H9 (cell line): ENCODE measurements at regions not wholly inside any gene's neighbourhood (a gene's known extent, or its start where the extent isn't known, plus 50 kb on each side); places are given as distances from the start of the nearest gene placed in this dataset.

Experiments
- DNase-seq: peaks from one replicate; pipeline ENCODE4 v3.0.0-alpha.2; 2017
- H2AFZ ChIP-seq: one replicate; pipeline ENCODE4 v1.6.1; 2013; ENCODE audit warnings: mild to moderate bottlenecking, low read length, control low read depth, moderate library complexity
- H2AK5ac ChIP-seq: 2 replicates; pipeline ENCODE4 v1.6.1; 2013; ENCODE audit warnings: low read length, control low read depth, mixed read lengths; ENCODE audit not compliant: insufficient read length
- H2BK120ac ChIP-seq: one replicate; pipeline ENCODE4 v1.6.1; 2013; ENCODE audit warnings: low read depth, mild to moderate bottlenecking, low read length, control low read depth, inconsistent platforms; ENCODE audit not compliant: poor library complexity, severe bottlenecking
- H2BK12ac ChIP-seq: 2 replicates; pipeline ENCODE4 v1.6.1; 2013; ENCODE audit warnings: low read length, control low read depth, mixed read lengths, low read depth; ENCODE audit not compliant: insufficient read length
- H2BK15ac ChIP-seq: 2 replicates; pipeline ENCODE4 v1.6.1; 2013; ENCODE audit warnings: low read depth, low read length, control low read depth
- H2BK20ac ChIP-seq: one replicate; pipeline ENCODE4 v1.6.1; 2013; ENCODE audit warnings: low read depth, mild to moderate bottlenecking, low read length, control low read depth, inconsistent platforms; ENCODE audit not compliant: poor library complexity, severe bottlenecking
- H2BK5ac ChIP-seq: 2 replicates; pipeline ENCODE4 v1.6.1; 2013; ENCODE audit warnings: low read length, control low read depth, mixed read lengths; ENCODE audit not compliant: insufficient read length
- H3K14ac ChIP-seq: 2 replicates; pipeline ENCODE4 v1.6.1; 2013; ENCODE audit warnings: low read length, control low read depth; ENCODE audit not compliant: insufficient read depth
- H3K18ac ChIP-seq: 2 replicates; pipeline ENCODE4 v1.6.1; 2013; ENCODE audit warnings: low read depth, mild to moderate bottlenecking, mixed read lengths, low read length, control low read depth; ENCODE audit not compliant: insufficient read length
- H3K23ac ChIP-seq: 2 replicates; pipeline ENCODE4 v1.6.1; 2013; ENCODE audit warnings: low read length, control low read depth, mixed read lengths, low read depth; ENCODE audit not compliant: insufficient read length
- H3K23me2 ChIP-seq: 2 replicates; pipeline ENCODE4 v1.6.1; 2013; ENCODE audit warnings: low read depth, mild to moderate bottlenecking, mixed read lengths, low read length, control low read depth; ENCODE audit not compliant: insufficient read length, poor library complexity, severe bottlenecking
- H3K27ac ChIP-seq: 2 replicates; pipeline ENCODE4 v1.5.1; 2013; ENCODE audit warnings: low read length, control low read depth, mixed read lengths, low read depth; ENCODE audit not compliant: insufficient read length
- H3K27me3 ChIP-seq: 2 replicates; pipeline ENCODE4 v1.6.1; 2013; ENCODE audit warnings: low read length, control low read depth, inconsistent platforms; ENCODE audit not compliant: insufficient read depth
- H3K4ac ChIP-seq: 2 replicates; pipeline ENCODE4 v1.6.1; 2013; ENCODE audit warnings: low read depth, mild to moderate bottlenecking, control low read depth, inconsistent platforms, low read length, moderate library complexity
- H3K4me1 ChIP-seq: 2 replicates; pipeline ENCODE4 v1.6.1; 2013; ENCODE audit warnings: low read length, control low read depth, inconsistent platforms; ENCODE audit not compliant: insufficient read depth
- H3K4me2 ChIP-seq: 2 replicates; pipeline ENCODE4 v1.6.1; 2013; ENCODE audit warnings: low read length, control low read depth, mixed read lengths; ENCODE audit not compliant: insufficient read length, insufficient read depth
- H3K56ac ChIP-seq: 2 replicates; pipeline ENCODE4 v1.6.1; 2013; ENCODE audit warnings: low read depth, mild to moderate bottlenecking, mixed read lengths, low read length, control low read depth; ENCODE audit not compliant: insufficient read length
- H3K79me1 ChIP-seq: 2 replicates; pipeline ENCODE4 v1.6.1; 2013; ENCODE audit warnings: low read depth, mild to moderate bottlenecking, moderate library complexity, low read length, control low read depth, inconsistent platforms; ENCODE audit not compliant: insufficient read depth, poor library complexity, severe bottlenecking
- H3K79me2 ChIP-seq: 2 replicates; pipeline ENCODE4 v1.6.1; 2013; ENCODE audit warnings: low read length, control low read depth, inconsistent platforms; ENCODE audit not compliant: insufficient read depth
- H3K9ac ChIP-seq: 2 replicates; pipeline ENCODE4 v1.6.1; 2013; ENCODE audit warnings: low read length, control low read depth, mixed read lengths; ENCODE audit not compliant: insufficient read length; ENCODE audit errors: extremely low read depth
- H3K9me3 ChIP-seq: one replicate; pipeline ENCODE4 v1.6.1; 2013; ENCODE audit warnings: low read depth, low read length, inconsistent platforms; ENCODE audit not compliant: control insufficient read depth
- H3T11ph ChIP-seq: one replicate; pipeline ENCODE4 v1.6.1; 2013; ENCODE audit warnings: mild to moderate bottlenecking, low read length, control low read depth, inconsistent platforms
- H4K20me1 ChIP-seq: one replicate; pipeline ENCODE4 v1.6.1; 2013; ENCODE audit not compliant: control insufficient read depth, insufficient read length, insufficient read depth
- H4K5ac ChIP-seq: 2 replicates; pipeline ENCODE4 v1.6.1; 2013; ENCODE audit warnings: low read depth, mild to moderate bottlenecking, mixed read lengths, low read length, control low read depth; ENCODE audit not compliant: insufficient read length
- H4K8ac ChIP-seq: replicated peaks from 2 replicates; pipeline ENCODE4 v1.6.1; 2013; ENCODE audit warnings: low read length, control low read depth, mixed read lengths, low read depth; ENCODE audit not compliant: insufficient read length
- H4K91ac ChIP-seq: 2 replicates; pipeline ENCODE4 v1.6.1; 2013; ENCODE audit warnings: low read depth, mild to moderate bottlenecking, moderate library complexity, mixed read lengths, low read length, control low read depth; ENCODE audit not compliant: insufficient read length
- H3K27ac Mint-ChIP-seq, 3 experiments: 2 replicates in 2 of 3; 3 replicates in 1 of 3; pipeline ENCODE4 v1.8.0; 2020 to 2021; ENCODE audit warnings: mixed read lengths in 3 of 3, mild to moderate bottlenecking in 1 of 3, moderate library complexity in 1 of 3
- H3K27me3 Mint-ChIP-seq: 2 replicates; pipeline ENCODE4 v1.8.0; 2021; ENCODE audit warnings: low read depth, mild to moderate bottlenecking, moderate library complexity, mixed read lengths
- H3K36me3 Mint-ChIP-seq, 3 experiments: 2 replicates in 2 of 3; 3 replicates in 1 of 3; pipeline ENCODE4 v1.8.0; 2020 to 2021; ENCODE audit warnings: low read depth in 3 of 3, mixed read lengths in 3 of 3; ENCODE audit not compliant: insufficient read depth in 1 of 3
- H3K4me1 Mint-ChIP-seq, 2 experiments: 2 replicates each; pipeline ENCODE4 v1.8.0; 2020; ENCODE audit warnings: mixed read lengths in 2 of 2
- H3K4me3 Mint-ChIP-seq, 2 experiments: 2 replicates in 1 of 2; 3 replicates in 1 of 2; pipeline ENCODE4 v1.8.0; 2020 to 2021; ENCODE audit warnings: mild to moderate bottlenecking in 2 of 2, mixed read lengths in 2 of 2, moderate library complexity in 1 of 2
- H3K9me3 Mint-ChIP-seq, 2 experiments: 2 replicates in 1 of 2; 3 replicates in 1 of 2; pipeline ENCODE4 v1.8.0; 2020; ENCODE audit warnings: mild to moderate bottlenecking in 2 of 2, mixed read lengths in 2 of 2, moderate library complexity in 1 of 2
- CTCF ChIP-seq: fragments of 200-600 bp; sonication (generic); conservative IDR thresholded peaks from 3 replicates; pipeline ENCODE4 v1.8.0; 2021; ENCODE audit warnings: antibody characterized with exemption, mild to moderate bottlenecking
- WGBS: extraction: QIAGEN DNeasy Blood & Tissue Kit; methylation state at CpG from one replicate; pipeline ENCODE4 v1.1.7; 2013; ENCODE audit warnings: missing lambda C conversion rate, low lambda C conversion rate, mixed read lengths; ENCODE audit not compliant: insufficient read length; ENCODE audit errors: extremely low coverage; 5-methylcytosine and 5-hydroxymethylcytosine counted together

- no peaks in the 10 kb centered on the region for H3K23me2 ChIP-seq
- H2AFZ ChIP-seq, result no peak overlapping the region
- H2BK5ac ChIP-seq, result no peak overlapping the region
- DNase-seq, result no peak
- H3K27me3 ChIP-seq, result no peaks in the 10 kb centered on the region
- no CpG with 5 or more reads among the region's 1 CpG for WGBS
- no peak overlapping the region for H3K18ac ChIP-seq
- no peaks in the 10 kb centered on the region for H4K20me1 ChIP-seq
- no peak overlapping the region for H4K8ac ChIP-seq
- H3K4ac ChIP-seq, result no peak overlapping the region
- no peaks in the 10 kb centered on the region for H3K79me1 ChIP-seq
- no peak overlapping the region for H4K5ac ChIP-seq
- H2BK120ac ChIP-seq, result no peak overlapping the region
- no peak overlapping the region for H2AK5ac ChIP-seq
- no peak overlapping the region for H3K27ac Mint-ChIP-seq
- peaks cover 0 to 7% of the 10 kb centered on the region in 2 experiments; a peak in 3 of 5 replicates for H3K9me3 Mint-ChIP-seq
- H3K27me3 Mint-ChIP-seq, result no peaks in the 10 kb centered on the region
- H2BK15ac ChIP-seq, result no peak overlapping the region
- no peak overlapping the region for H3K4me3 Mint-ChIP-seq
- no peak overlapping the region for H3K14ac ChIP-seq
- no peaks in the 10 kb centered on the region for H3K79me2 ChIP-seq
- H4K91ac ChIP-seq, result no peak overlapping the region
- no peak overlapping the region for H3T11ph ChIP-seq
- H3K4me1 ChIP-seq, result no peaks in the 10 kb centered on the region
- no peak overlapping the region for H2BK12ac ChIP-seq
- H3K4me1 Mint-ChIP-seq, result no peaks in the 10 kb centered on the region
- H3K56ac ChIP-seq, result no peak overlapping the region
- no peak for TF ChIP-seq CTCF
- H3K27ac ChIP-seq, result no peak overlapping the region
- no peak overlapping the region for H2BK20ac ChIP-seq
- H3K9ac ChIP-seq, result no peak overlapping the region
- no peaks in the 10 kb centered on the region for H3K36me3 Mint-ChIP-seq
- no peaks in the 10 kb centered on the region for H3K9me3 ChIP-seq
- H3K23ac ChIP-seq, result no peak overlapping the region
- no peak overlapping the region for H3K4me2 ChIP-seq
Observed at GRCh38 chr4:179544496-179544895, 2102.3 kb upstream of the AGA start.
